GM21515 (cell line): ENCODE measurements at regions not wholly inside any gene's neighbourhood (a gene's known extent, or its start where the extent isn't known, plus 50 kb on each side); places are given as distances from the start of the nearest gene placed in this dataset.
A peak's percentile ranks its signal among the peaks of the same experiment; 100 is the strongest.

Experiments used
- ATAC-seq: cut with Tn5 transposase; IDR thresholded peaks from one replicate; pipeline ENCODE4 v1.9.1; 2021; ENCODE audit not compliant: unreplicated experiment

- no peak for ATAC-seq
These were observed 367.6 kb downstream of the THBS2 start for GRCh38 chr6:168885751-168886742.

- no peak for ATAC-seq
These were observed 368.4 kb downstream of the THBS2 start for GRCh38 chr6:168885196-168885595.

GRCh38 chr6:168884646-168885086 is 369.0 kb downstream of the THBS2 start:
- ATAC-seq = peak; percentile 77

GRCh38 chr6:168884050-168884645 is 369.5 kb downstream of the THBS2 start:
- ATAC-seq = peak; percentile 41

GRCh38 chr6:168883410-168884049 is 370.1 kb downstream of the THBS2 start:
- no peak for ATAC-seq

- no peak for ATAC-seq
These were observed 373.4 kb downstream of the THBS2 start for GRCh38 chr6:168880271-168880670.

- no peak for ATAC-seq
These were observed 375.8 kb downstream of the THBS2 start for GRCh38 chr6:168877821-168878282.

GRCh38 chr6:168876956-168877355 is 376.7 kb downstream of the THBS2 start:
- no peak for ATAC-seq

GRCh38 chr6:168875811-168876576 is 377.7 kb downstream of the THBS2 start:
- ATAC-seq = no peak

- ATAC-seq = no peak
These were observed 379.0 kb downstream of the THBS2 start for GRCh38 chr6:168874637-168875036.

GRCh38 chr6:168873278-168874190 is 380.1 kb downstream of the THBS2 start:
- ATAC-seq = no peak

GRCh38 chr6:168871642-168872315 is 381.9 kb downstream of the THBS2 start:
- ATAC-seq = no peak

- ATAC-seq = no peak
These were observed 382.7 kb downstream of the THBS2 start for GRCh38 chr6:168870982-168871381.

- no peak for ATAC-seq
These were observed 386.2 kb downstream of the THBS2 start for GRCh38 chr6:168867247-168868102.

- ATAC-seq = no peak
These were observed 387.1 kb downstream of the THBS2 start for GRCh38 chr6:168866534-168866933.

- ATAC-seq = no peak
These were observed 388.1 kb downstream of the THBS2 start for GRCh38 chr6:168865522-168865921.

GRCh38 chr6:168864541-168865460 is 388.8 kb downstream of the THBS2 start:
- ATAC-seq = no peak
